ENCODE measurements at regions not wholly inside any gene's neighbourhood (a gene's known extent, or its start where the extent isn't known, plus 50 kb on each side); places are given as distances from the start of the nearest gene placed in this dataset.

DNA sequence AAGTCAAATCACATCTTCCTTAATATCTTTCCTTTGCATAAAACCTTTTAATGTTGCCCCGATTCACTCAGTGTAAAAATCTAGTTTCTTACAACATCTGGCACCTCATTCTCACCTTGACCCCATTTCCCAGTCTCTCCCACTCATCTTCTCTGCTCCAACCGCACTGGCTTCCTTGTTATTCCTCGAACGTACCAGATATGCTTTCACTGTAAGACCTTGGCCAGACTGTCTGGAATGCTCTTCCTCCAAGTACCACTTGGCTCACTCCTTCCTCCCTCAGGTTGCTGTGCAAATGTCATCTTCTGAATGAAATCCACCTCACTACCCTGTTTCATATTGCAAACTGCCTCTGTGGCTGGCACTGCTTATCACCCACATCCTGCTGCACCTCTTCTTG lies 433.6 kb downstream of the HAPSTR1 start:
- no peak for DNase-seq (ENCODE audit: low spot score)
- POLR2A ChIA-PET (ENCODE audit: low non-redundant PET): no interaction called here
- CTCF ChIA-PET: no interaction called here
- H3K27ac ChIP-seq: no peak overlapping the region
- TF ChIP-seq CTCF (conservative IDR thresholded peaks at IDR 0.05; ENCODE audit: low read depth): no peak

GRCh38 chr16:9526791-9527190 lies 435.3 kb downstream of the HAPSTR1 start:
- ChIA-PET CTCF (no interaction called here), POLR2A (ENCODE audit: low non-redundant PET) (no interaction called here)
- no peak for DNase-seq (ENCODE audit: low spot score)
- no peak overlapping the region for H3K27ac ChIP-seq
- TF ChIP-seq CTCF (conservative IDR thresholded peaks at IDR 0.05; ENCODE audit: low read depth): no peak

DNA sequence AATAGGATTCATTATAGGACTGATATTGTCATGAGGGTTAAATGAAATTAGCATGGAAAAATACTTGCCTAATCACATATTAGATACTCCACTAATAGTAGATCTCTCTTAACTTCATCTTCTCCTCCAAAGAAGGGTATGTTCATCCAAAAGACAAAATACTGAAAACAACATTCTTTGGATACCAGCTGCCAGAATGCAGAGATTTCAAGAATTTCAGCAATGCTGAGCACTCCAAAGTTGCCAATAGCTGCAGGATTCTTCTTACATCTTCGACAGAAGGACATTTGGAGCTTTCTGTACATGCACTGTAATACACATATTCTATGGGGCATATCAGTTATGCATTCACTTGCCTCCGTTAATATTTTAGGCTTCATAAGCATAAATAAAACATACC lies 436.5 kb downstream of the HAPSTR1 start:
- DNase-seq (ENCODE audit: low spot score): no peak
- ChIA-PET POLR2A (ENCODE audit: low non-redundant PET) (no interaction called here), CTCF (no interaction called here)
- no peak for TF ChIP-seq CTCF (conservative IDR thresholded peaks at IDR 0.05; ENCODE audit: low read depth)
- H3K27ac ChIP-seq: no peak overlapping the region

GRCh38 chr16:9528511-9529079 lies 437.2 kb downstream of the HAPSTR1 start:
- no peak for TF ChIP-seq CTCF (conservative IDR thresholded peaks at IDR 0.05; ENCODE audit: low read depth)
- DNase-seq (ENCODE audit: low spot score): no peak
- POLR2A ChIA-PET (ENCODE audit: low non-redundant PET): no interaction called here
- CTCF ChIA-PET: no interaction called here
- no peak overlapping the region for H3K27ac ChIP-seq

- POLR2A ChIA-PET (ENCODE audit: low non-redundant PET): no interaction called here
- no peak for DNase-seq (ENCODE audit: low spot score)
- no peak for TF ChIP-seq CTCF (conservative IDR thresholded peaks at IDR 0.05; ENCODE audit: low read depth)
- CTCF ChIA-PET: no interaction called here
- H3K27ac ChIP-seq: no peak overlapping the region
These were observed 441.6 kb downstream of the HAPSTR1 start for GRCh38 chr16:9533042-9533441.

GRCh38 chr16:9534759-9535158 lies 443.3 kb downstream of the HAPSTR1 start:
- no peak overlapping the region for H3K27ac ChIP-seq
- DNase-seq (ENCODE audit: low spot score): no peak
- ChIA-PET POLR2A (ENCODE audit: low non-redundant PET) (no interaction called here), CTCF (interaction anchor here (0.6 to 0.8 kb wide), 2 partner anchors 100 to 430 kb away, joined by 3 read pairs; no protein-coding TSS in a partner anchor)
- no peak for TF ChIP-seq CTCF (conservative IDR thresholded peaks at IDR 0.05; ENCODE audit: low read depth)

DNA sequence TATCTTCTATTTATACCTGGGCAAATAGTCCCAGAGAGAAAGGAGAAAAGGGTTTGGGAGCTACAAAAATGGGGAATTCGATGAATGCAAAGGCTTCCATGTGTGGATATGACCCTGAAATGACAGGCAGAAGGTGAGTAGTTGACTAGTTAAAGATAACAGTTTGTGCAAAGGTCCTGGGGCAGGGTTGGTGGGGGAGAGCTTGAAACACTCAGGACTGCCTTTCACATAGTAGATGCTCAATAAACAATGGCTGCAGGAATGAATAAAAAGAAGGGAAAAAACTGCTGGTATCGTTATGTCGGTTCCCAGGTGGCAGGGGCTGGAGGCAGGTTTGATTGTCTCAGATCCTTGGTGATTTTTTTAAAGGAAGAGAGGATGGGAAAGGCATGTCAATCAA lies 445.5 kb downstream of the HAPSTR1 start:
- ChIA-PET POLR2A (ENCODE audit: low non-redundant PET) (no interaction called here), CTCF (interaction anchor here (0.6 kb wide), 1 partner anchor 1775 kb away, joined by 3 read pairs; no protein-coding TSS in a partner anchor)
- no peak for DNase-seq (ENCODE audit: low spot score)
- no peak for TF ChIP-seq CTCF (conservative IDR thresholded peaks at IDR 0.05; ENCODE audit: low read depth)
- no peak overlapping the region for H3K27ac ChIP-seq
